AG04449 (cell line): ENCODE measurements at regions not wholly inside any gene's neighbourhood (a gene's known extent, or its start where the extent isn't known, plus 50 kb on each side); places are given as distances from the start of the nearest gene placed in this dataset.
"Not testable (repeated sequence)": the region's sequence is repeated elsewhere in the genome, so short reads cannot be mapped to it uniquely, and the experiment has no call there.

Source experiments
- CTCF ChIA-PET: fragments of 350-600 bp; formaldehyde crosslinking; extraction: SDS; loops from one replicate; lab custom pipeline; 2021; ENCODE audit warnings: antibody characterized with exemption; lab: Yijun Ruan, JAX
- POLR2A ChIA-PET: fragments of 400-600, 350-600 bp; formaldehyde crosslinking; extraction: SDS; loops from one replicate; lab custom pipeline; 2020; ENCODE audit warnings: antibody characterized with exemption, inconsistent platforms; lab: Yijun Ruan, JAX
- DNase-seq: peaks from one replicate; pipeline ENCODE4 v3.0.0-alpha.2; 2010; ENCODE audit warnings: low read depth, low spot score
- H3K4me3 ChIP-seq: 2 replicates; pipeline ENCODE4 v1.5.1; 2011; ENCODE audit warnings: low read depth, mild to moderate bottlenecking, control low read depth, low read length
- CTCF ChIP-seq: IDR thresholded peaks from one replicate; pipeline ENCODE4 v1.5.1; 2011; ENCODE audit warnings: mild to moderate bottlenecking, moderate library complexity, low read length, control low read depth, inconsistent platforms; ENCODE audit not compliant: insufficient read depth; ENCODE audit errors: missing control alignments

- CTCF ChIA-PET, result no interaction called here
- DNase-seq, result no peak
- H3K4me3 ChIP-seq, result no peak overlapping the region
- POLR2A ChIA-PET, result no interaction called here
- TF ChIP-seq CTCF, result no peak
Observed at GRCh38 chr15:87562203-87562602, 694.3 kb downstream of the NTRK3 start.

DNA sequence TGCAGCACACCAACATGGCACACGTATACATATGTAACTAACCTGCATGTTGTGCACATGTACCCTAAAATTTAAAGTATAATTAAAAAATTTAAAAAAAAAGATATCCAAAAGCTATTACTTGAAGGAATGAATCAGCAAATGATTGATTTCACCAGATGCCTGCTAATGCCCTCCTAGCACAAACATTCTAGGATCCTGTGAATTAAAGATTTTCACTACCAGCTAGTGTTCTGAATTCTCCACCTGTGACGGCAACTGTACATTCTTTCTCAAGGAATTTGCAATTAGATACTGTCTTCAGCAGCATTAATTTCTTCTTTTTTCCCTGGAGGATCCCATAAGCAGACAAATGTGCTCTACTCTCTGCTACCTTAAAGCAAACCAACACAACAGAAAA, 694.9 kb downstream of the NTRK3 start:
- no peak overlapping the region for H3K4me3 ChIP-seq
- TF ChIP-seq CTCF, result no peak
- DNase-seq, result no peak
- ChIA-PET CTCF (no interaction called here), POLR2A (no interaction called here)

DNA sequence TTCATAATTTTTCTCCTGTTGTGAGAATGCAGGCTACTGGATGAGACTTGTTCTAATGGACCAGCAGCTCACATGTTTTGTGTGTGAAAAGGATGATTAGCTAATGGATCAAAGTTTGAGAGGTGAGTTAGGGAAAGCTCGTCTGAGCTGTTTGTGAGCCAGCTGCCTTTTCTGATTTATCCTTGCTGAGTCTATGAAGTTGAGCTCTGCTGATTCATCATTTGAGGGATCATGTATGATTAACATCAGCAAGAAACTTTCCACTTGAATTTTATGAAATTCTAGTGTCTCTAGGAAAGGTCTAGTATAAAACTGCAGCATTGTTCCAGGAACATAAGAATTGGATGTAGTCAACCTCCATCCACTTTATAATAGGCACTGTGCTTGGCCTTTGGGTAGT, 698.7 kb downstream of the NTRK3 start:
- POLR2A ChIA-PET, result no interaction called here
- H3K4me3 ChIP-seq, result no peak overlapping the region
- CTCF ChIA-PET, result interaction anchor here (1.2 kb wide), 1 partner anchor 13 kb away, joined by 3 read pairs; no protein-coding TSS in a partner anchor
- no peak for DNase-seq
- TF ChIP-seq CTCF, result no peak

DNA sequence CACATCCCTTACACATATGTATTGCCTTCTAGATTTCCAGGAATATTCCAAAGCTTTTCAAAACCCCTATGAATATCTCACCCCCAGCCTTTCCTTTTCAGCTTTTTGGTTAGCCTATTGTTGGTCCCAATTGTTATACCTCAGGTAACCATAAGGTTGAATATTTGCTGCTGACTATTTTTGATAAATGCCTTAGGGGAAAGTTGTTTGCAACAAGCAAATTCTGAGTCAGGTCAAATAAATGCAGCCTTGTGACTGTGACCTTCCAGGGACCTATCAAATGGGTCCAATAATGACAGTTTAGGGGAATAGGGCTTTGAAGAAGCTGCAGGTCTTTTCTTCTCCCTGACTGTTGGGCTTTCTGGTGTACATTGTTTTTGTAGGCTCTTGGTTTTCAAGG, 699.7 kb downstream of the NTRK3 start:
- TF ChIP-seq CTCF, result no peak
- ChIA-PET CTCF (interaction anchor here (1.2 kb wide), 1 partner anchor 14 kb away, joined by 3 read pairs; no protein-coding TSS in a partner anchor), POLR2A (no interaction called here)
- no peak overlapping the region for H3K4me3 ChIP-seq
- DNase-seq, result no peak

GRCh38 chr15:87549860-87550259, 706.7 kb downstream of the NTRK3 start:
- CTCF ChIA-PET, result no interaction called here
- no peak for TF ChIP-seq CTCF
- no peak for DNase-seq
- POLR2A ChIA-PET, result no interaction called here
- H3K4me3 ChIP-seq, result no peak overlapping the region

DNA sequence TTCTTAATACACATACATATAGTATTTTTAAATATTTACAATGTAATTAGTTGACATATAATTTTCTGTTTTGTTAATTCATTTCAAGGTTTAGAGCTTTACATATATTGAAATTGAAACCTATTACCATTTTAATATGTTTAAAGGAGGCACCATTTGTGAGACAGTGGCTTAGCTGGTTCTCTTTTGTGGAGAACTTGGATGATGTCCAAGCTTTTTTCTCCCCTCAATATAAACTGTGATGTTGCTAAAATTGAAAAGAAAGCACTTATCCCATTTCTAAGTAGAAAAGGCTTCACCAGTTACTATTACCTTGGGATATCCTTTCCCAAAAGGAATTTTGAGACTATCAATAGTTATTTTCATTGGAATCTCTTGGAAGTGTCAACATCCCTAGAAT, 707.2 kb downstream of the NTRK3 start:
- ChIA-PET POLR2A (no interaction called here), CTCF (no interaction called here)
- no peak overlapping the region for H3K4me3 ChIP-seq
- no peak for TF ChIP-seq CTCF
- no peak for DNase-seq

DNA sequence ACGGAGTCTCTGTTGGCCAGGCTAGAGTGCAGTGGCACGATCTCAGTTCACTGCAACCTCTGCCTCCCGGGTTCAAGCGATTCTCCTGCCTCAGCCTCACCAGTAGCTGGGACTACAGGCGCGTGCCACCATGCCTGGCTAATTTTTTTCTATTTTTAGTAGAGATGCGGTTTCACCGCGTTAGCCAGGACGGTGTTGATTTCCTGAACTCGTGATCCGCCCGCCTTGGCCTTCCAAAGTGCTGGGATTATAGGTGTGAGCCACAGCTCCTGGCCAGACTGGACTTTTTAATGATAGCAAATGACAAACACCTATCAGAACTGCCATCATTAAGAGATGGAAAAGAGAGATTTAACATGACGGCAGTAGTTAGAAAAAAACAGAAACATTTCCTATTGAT, 707.9 kb downstream of the NTRK3 start:
- CTCF ChIA-PET, POLR2A ChIA-PET, H3K4me3 ChIP-seq, DNase-seq: not testable (repeated sequence)
